A204.1 (cell line): ENCODE measurements at regions not wholly inside any gene's neighbourhood (a gene's known extent, or its start where the extent isn't known, plus 50 kb on each side); places are given as distances from the start of the nearest gene placed in this dataset.
A peak's percentile ranks its signal among the peaks of the same experiment; 100 is the strongest.
"Not testable (repeated sequence)": the region's sequence is repeated elsewhere in the genome, so short reads cannot be mapped to it uniquely, and the experiment has no call there.

Experiments used
- FAIRE-seq: peaks from 2 replicates; lab custom pipeline; 2012; peaks lifted over from hg19 to GRCh38; lab: Jason Lieb, UNC

GRCh38 chr2:20130821-20131645 lies 79.6 kb upstream of the LAPTM4A start:
- no peak for FAIRE-seq

- no peak for FAIRE-seq
Observed at GRCh38 chr2:20130160-20130560, 78.7 kb upstream of the LAPTM4A start.

- FAIRE-seq = no peak
Observed at GRCh38 chr2:20129331-20130159, 78.1 kb upstream of the LAPTM4A start.

GRCh38 chr2:20128506-20129330 lies 77.3 kb upstream of the LAPTM4A start:
- peak; percentile 48 for FAIRE-seq

- FAIRE-seq = no peak
Observed at GRCh38 chr2:20126469-20126868, 75.0 kb upstream of the LAPTM4A start.

GRCh38 chr2:20126040-20126439 lies 74.6 kb upstream of the LAPTM4A start:
- FAIRE-seq = no peak

GRCh38 chr2:20125616-20126015 lies 74.2 kb upstream of the LAPTM4A start:
- no peak for FAIRE-seq

- no peak for FAIRE-seq
Observed at GRCh38 chr2:20125164-20125563, 73.7 kb upstream of the LAPTM4A start.

GRCh38 chr2:20123871-20124594 lies 72.6 kb upstream of the LAPTM4A start:
- no peak for FAIRE-seq

- FAIRE-seq = no peak
Observed at GRCh38 chr2:20122864-20123263, 71.4 kb upstream of the LAPTM4A start.

GRCh38 chr2:20120569-20121416 lies 69.4 kb upstream of the LAPTM4A start:
- no peak for FAIRE-seq

GRCh38 chr2:20118051-20118450 lies 66.6 kb upstream of the LAPTM4A start:
- FAIRE-seq = no peak

GRCh38 chr2:20115902-20116301 lies 64.5 kb upstream of the LAPTM4A start:
- no peak for FAIRE-seq

- no peak for FAIRE-seq
Observed at GRCh38 chr2:20115374-20115773, 63.9 kb upstream of the LAPTM4A start.

GRCh38 chr2:20113986-20114938 lies 62.8 kb upstream of the LAPTM4A start:
- no peak for FAIRE-seq

GRCh38 chr2:20113004-20113796 lies 61.8 kb upstream of the LAPTM4A start:
- FAIRE-seq = no peak

- not testable (repeated sequence) for FAIRE-seq
Observed at GRCh38 chr2:20112361-20112760, 60.9 kb upstream of the LAPTM4A start.

- no peak for FAIRE-seq
Observed at GRCh38 chr2:20111311-20112131, 60.1 kb upstream of the LAPTM4A start.
